ENCODE measurements at regions not wholly inside any gene's neighbourhood (a gene's known extent, or its start where the extent isn't known, plus 50 kb on each side); places are given as distances from the start of the nearest gene placed in this dataset.
"Not testable (repeated sequence)": the region's sequence is repeated elsewhere in the genome, so short reads cannot be mapped to it uniquely, and the experiment has no call there.

DNA sequence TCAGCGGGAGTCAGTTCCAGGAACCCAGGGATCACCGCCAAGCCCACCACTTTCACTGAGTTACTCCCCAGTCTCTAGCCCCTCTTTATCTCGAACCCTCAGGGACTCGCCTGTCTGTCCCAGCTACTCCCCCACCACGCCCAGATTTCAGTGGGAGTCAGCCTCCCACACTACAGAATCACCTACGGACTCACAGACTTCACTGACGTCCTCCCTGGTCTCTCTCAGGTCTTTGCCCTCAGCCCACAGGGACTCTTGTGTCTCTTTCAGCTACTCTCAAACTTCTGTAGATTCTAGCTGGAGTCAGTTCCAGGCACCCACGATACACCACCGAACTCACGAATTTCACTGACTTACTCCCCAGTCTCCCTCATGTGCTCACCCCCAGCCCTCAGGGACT is 529.2 kb downstream of the CWH43 start:
- TF ChIP-seq POLR2A, CTCF (IDR thresholded peaks at IDR 0.05): not testable (repeated sequence)
